ENCODE measurements at regions not wholly inside any gene's neighbourhood (a gene's known extent, or its start where the extent isn't known, plus 50 kb on each side); places are given as distances from the start of the nearest gene placed in this dataset.

GRCh38 chr15:67892559-67893377 lies 52.9 kb upstream of the RNU6-1 start:
- ATAC-seq = no peak

- no peak for ATAC-seq
Measured at GRCh38 chr15:67895237-67895636, 55.4 kb upstream of the RNU6-1 start.

GRCh38 chr15:67897646-67898339 lies 57.9 kb upstream of the RNU6-1 start:
- ATAC-seq = no peak

- ATAC-seq = no peak
Measured at GRCh38 chr15:67899596-67900283, 59.9 kb upstream of the RNU6-1 start.

- no peak for ATAC-seq
Measured at GRCh38 chr15:67900621-67901147, 60.8 kb upstream of the RNU6-1 start.

- ATAC-seq = no peak
Measured at GRCh38 chr15:67901922-67902321, 62.1 kb upstream of the RNU6-1 start.

- ATAC-seq = no peak
Measured at GRCh38 chr15:67902579-67903009, 62.7 kb upstream of the RNU6-1 start.

- no peak for ATAC-seq
Measured at GRCh38 chr15:67903708-67904107, 63.9 kb upstream of the RNU6-1 start.

- ATAC-seq = no peak
Measured at GRCh38 chr15:67905628-67906027, 65.8 kb upstream of the RNU6-1 start.

GRCh38 chr15:67906382-67906781 lies 66.5 kb upstream of the RNU6-1 start:
- ATAC-seq = no peak

- no peak for ATAC-seq
Measured at GRCh38 chr15:67907184-67907723, 67.4 kb upstream of the RNU6-1 start.

GRCh38 chr15:67908756-67909155 lies 68.9 kb upstream of the RNU6-1 start:
- ATAC-seq = no peak

GRCh38 chr15:67911727-67912126 lies 71.9 kb upstream of the RNU6-1 start:
- ATAC-seq = no peak

GRCh38 chr15:67914028-67914427 lies 74.2 kb upstream of the RNU6-1 start:
- no peak for ATAC-seq

- ATAC-seq = no peak
Measured at GRCh38 chr15:67914537-67915460, 75.0 kb upstream of the RNU6-1 start.

- ATAC-seq = no peak
Measured at GRCh38 chr15:67915461-67916374, 75.9 kb upstream of the RNU6-1 start.

- no peak for ATAC-seq
Measured at GRCh38 chr15:67916565-67916964, 76.7 kb upstream of the RNU6-1 start.

GRCh38 chr15:67917037-67917436 lies 77.2 kb upstream of the RNU6-1 start:
- no peak for ATAC-seq

- ATAC-seq = no peak
Measured at GRCh38 chr15:67917636-67918035, 77.8 kb upstream of the RNU6-1 start.

- no peak for ATAC-seq
Measured at GRCh38 chr15:67918205-67918861, 78.5 kb upstream of the RNU6-1 start.
